HG02884 (cell line): ENCODE measurements at regions not wholly inside any gene's neighbourhood (a gene's known extent, or its start where the extent isn't known, plus 50 kb on each side); places are given as distances from the start of the nearest gene placed in this dataset.

Experiments used
- ATAC-seq: cut with Tn5 transposase; IDR thresholded peaks from one replicate; pipeline ENCODE4 v1.9.1; 2021; ENCODE audit warnings: mild to moderate bottlenecking, moderate library complexity; ENCODE audit not compliant: unreplicated experiment

DNA sequence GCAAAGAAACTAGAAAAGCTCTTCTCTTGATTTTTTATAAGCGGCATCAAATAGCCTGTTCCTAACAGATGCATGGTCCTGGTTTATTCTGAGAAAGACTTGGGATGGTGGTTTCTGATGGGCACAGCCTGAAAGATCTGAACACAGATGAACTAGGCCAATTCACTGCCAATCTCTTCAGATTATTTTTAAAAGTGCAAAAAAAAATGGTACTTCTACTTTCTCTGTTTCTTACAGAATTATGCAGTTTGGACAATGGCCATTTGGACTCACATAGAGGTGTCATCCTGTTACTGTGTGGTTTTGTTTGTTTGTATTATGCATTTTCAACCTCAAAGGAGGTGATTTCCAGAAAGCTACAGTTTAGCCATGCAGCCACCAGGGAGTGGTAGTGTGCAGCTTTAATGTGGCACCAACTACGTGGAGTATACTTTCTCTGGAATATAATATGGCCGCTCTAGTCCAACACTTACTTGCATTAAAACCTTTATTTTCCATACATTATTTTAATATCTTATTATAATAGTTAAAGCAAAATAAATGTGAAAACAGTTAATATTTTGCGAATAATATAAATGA lies 469.8 kb upstream of the KIRREL3 start:
- ATAC-seq = peak; percentile 68

DNA sequence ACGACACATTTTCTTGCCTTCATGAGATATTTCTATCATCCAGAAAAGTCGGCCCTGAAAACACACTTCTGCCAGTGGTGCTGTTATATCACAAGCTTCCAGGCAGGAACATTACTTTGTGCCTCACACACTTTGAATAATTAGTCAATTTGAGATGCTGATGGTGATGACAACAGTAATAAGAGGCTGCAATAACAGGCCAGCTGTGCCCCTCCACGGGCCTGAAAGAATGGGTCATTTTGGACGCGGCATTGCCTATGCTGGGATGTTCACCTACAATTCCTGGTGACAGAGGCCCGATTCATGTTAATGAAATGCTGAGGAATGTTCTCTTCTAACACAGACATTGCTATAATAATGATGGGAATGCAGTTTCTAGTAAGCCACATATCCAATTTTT lies 463.8 kb upstream of the KIRREL3 start:
- ATAC-seq = no peak

DNA sequence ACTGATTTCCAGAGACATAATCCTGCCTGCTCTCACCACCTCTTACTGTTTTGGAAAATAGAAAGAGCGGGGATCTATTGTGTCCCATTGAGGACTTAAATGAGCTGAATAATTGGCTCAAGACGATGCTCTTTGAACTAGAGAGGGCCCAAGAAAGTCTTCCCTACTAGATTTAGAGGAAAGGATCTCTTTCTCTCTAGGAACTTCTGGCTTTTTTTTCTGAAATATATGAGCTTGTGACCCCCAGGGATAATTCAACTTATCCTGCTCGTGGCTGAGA lies 461.4 kb upstream of the KIRREL3 start:
- no peak for ATAC-seq

DNA sequence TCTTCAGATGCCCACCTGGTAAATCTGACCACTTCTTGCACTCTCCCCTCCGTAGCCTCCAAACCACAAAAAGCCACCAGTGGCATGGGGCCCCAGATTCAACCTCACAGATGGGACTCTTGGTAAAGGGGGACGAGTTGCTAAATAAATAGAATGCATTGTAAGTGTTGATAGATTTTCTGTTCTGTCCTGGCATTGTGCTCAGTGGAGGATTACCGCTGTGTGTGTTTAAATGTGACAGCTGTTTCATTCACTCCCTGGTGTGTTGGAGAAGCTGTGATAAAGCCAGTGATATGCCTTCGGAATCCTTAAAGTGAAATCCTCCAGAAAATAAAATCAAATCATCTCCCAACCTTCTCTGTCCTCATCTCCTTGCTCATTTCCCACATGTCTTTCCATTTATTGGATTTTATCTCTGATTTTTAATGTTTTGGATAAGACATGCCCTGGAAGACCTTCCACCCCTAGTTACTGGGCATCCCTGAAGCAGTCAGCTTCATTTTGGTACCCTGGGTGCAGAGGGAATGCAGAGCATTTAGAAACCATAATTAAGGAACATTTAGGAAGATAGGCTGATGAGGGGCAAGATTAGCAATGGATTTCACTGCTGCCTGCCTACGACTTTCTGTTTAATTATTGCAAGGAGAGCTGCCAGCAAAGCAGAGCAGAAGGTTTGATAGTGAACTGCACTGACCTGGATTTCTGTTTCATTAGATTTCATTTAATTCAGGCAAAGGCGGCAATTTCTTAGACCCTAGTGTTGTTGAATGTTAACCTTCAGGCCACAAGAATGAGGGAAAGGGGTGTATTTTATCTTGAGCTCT lies 460.9 kb upstream of the KIRREL3 start:
- no peak for ATAC-seq

DNA sequence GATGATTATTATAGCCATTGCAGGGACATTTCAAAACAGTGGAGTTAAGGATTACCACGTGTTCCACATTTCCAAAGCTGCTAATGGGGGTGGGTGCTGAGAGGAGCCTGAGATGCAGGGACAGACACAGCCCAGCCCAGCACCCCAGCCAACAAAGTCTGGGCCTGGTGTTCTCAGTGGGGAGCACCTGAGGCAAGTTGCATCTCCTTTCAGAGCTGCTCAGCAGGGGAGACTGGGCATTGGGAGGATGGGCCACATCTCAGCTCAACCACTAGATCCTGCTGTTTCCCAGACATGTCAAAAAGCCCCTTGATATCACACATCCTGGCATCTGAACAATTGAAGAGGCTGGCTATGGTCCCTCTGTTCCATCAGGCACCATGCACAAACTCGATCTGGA lies 458.0 kb upstream of the KIRREL3 start:
- ATAC-seq = no peak

DNA sequence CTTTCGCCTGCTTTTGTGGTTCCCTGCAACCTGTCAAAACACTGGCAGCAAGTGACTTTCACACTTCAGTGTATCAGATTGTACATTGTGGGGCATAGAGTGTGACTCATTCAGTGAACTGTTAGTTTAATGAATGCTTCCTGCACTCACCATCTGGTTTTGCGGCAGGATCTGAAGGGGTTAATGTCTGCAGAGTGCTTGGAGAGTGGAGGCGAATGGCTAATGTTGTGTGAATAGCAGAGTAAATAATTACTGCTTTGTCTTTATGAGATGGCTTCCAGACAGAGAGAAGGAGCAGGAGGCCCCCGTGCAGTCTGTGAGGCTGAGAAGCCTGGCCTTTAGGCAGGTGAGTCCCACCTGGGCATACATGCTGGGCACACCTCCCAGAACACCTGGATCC lies 454.3 kb upstream of the KIRREL3 start:
- ATAC-seq = no peak

DNA sequence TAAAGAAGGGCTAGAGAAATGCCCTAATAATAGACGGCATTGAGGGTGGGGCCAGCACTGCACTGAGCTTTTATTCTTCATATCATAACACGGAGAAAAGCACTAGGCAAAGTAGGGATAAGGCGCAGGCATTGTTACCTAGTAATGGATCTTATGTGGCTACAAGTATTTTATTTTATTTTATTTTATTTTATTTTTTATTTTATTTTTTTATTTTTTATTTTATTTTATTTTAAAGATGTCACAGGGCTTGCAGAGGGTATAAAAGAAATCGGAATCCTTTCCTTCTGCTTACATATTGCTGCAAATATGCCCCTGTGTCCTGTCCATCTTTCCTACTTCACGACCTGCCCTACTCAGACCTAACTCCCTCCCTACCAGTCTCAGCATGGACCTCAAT lies 452.0 kb upstream of the KIRREL3 start:
- ATAC-seq = no peak

DNA sequence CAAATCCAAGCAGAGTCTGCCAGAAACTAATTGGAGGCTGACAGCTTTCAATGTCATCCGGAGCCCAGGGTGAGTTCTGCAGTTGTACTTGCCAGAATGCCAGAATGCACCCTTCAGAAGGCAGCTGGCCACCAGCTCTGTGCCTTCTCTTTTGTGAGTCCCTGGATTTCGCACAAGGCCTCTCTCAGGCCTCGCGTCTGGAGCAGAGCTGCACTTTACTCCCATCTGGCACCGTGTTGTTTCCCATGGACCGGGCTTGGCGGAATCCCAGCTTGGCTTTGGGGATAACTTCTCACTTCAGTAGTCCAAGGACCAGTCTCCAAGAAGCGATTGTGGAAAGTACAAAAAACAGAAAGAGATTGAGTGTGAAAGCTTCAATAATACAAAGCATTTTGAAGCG lies 451.3 kb upstream of the KIRREL3 start:
- ATAC-seq = no peak

DNA sequence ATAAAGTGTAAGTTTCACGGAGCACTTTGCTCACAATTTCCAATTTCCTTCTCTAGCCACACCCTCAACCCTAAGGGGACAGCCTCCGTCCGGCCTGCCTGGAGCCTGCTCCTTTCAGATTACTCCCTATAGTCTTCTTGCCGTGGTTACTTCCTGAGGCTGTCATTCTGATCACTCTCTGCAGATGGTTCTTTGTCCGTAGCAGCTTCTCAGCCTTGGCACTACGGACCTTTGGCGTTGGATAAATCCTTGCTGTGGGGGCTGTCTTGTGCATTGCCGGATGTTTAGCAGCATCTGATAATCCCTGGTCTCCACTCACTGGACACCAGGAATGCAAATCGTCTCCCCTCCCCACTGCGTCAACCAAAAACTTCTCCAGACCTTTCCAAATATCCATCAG lies 447.5 kb upstream of the KIRREL3 start:
- ATAC-seq = no peak

DNA sequence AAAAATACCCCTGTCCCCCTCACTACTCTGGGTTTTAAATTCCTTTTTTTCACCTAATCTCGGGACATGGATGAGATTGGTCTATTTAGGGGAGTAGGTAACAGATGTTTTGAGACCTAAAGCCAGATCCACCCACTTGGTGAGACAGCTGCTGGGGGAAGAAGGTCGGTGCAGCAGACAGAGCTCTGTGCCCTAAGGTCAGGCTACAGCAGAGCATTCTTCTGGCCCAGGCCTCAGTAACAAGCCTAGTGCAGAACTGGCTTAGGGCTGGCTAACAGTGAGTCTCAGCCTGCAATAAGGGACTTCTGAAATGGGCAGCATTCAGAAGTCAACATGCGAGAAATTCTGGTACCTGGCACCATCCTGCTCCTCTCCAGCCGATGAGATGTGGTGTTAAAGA lies 444.9 kb upstream of the KIRREL3 start:
- ATAC-seq = no peak

DNA sequence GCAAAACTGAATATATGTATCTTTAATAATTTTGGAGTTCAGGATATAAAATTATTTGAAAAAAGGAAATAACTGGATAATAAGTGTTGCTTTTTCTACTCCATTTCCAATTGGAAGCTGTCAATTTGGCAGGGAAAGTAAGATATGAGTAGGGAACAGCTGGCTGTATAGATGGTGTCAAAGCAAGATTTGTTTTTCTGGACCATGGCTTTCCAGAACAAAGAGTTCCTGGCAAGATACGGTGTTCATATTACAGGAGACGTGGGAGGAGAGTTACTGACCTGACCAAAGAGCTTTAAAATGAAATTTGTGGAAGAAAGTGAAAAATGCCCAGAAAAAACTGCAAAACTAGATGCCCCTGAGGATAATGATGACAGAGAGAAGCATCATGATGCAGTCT lies 442.7 kb upstream of the KIRREL3 start:
- ATAC-seq = no peak

DNA sequence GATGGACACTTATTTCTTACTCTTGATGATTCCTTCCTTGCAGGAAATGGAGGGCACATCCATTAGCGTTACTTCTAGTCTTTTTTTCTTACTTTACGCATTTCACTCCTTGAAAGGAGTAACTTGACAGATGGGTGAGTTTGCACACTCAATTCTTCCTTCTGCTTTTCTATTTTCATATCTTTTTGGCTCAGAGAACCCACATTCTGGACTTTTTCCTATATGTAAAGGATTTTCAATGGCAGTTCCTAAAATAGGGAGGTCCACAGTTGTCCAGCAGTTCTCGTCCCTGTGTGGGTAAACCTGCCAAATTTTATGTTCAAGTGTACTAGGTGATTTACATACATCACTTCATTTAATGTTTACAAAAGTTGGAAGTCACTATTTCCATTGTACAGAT lies 440.0 kb upstream of the KIRREL3 start:
- ATAC-seq = no peak

DNA sequence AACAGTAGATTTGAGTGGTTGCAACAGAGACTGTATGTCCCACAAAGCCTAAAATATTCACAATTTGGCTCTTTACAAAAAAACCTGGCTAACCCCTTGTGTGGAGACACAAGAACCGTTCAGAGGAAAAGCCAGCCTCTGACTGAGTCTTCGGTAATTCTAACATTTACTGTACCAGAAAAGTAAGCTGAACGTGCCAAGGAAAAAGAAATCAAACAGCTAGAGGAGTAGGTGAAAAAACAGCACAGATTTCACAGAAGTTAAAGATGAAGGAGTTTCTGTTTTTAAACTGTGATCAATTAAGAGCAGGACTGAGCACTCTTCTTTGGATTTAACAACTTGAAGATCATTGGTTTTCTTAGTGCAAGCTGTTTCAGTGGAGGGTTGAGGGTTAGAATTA lies 424.7 kb upstream of the KIRREL3 start:
- no peak for ATAC-seq

DNA sequence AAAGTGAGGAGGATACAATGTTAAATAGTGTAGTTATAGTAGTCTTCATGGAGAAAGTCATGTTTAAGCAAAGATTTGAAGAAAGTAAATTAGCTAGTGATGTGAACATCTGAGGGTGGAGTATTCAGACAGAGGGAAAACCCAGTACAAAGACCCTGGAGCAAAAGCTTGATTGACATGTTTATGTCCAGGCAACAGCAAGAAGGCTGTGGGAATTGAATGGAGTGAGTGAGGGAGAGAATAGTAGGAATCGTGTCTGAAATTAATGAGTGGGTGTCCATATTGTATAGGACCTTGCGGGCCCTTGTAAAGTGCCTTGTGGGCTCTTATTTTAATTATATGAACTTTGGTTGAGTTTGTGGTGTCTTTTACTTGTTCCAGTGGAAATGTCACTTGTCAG lies 424.1 kb upstream of the KIRREL3 start:
- no peak for ATAC-seq

DNA sequence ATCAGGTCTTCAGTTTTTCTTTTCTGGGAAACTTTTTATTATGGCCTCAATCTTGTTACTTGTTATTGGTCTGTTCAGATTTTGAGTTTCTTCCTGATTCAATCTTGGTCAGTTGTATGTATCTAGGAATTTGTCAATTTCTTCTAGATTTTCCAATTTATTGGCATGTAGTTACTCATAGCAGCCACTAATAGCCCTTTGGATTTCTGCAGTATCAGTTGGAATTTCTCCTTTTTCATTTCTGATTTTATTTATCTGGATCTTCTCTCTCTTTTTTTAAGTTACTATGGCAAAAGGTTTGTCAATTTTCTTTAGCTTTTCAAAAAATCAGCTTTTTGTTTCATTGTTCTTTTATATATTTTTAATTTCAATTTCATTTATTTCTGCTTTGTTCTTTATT lies 419.6 kb upstream of the KIRREL3 start:
- ATAC-seq = no peak

DNA sequence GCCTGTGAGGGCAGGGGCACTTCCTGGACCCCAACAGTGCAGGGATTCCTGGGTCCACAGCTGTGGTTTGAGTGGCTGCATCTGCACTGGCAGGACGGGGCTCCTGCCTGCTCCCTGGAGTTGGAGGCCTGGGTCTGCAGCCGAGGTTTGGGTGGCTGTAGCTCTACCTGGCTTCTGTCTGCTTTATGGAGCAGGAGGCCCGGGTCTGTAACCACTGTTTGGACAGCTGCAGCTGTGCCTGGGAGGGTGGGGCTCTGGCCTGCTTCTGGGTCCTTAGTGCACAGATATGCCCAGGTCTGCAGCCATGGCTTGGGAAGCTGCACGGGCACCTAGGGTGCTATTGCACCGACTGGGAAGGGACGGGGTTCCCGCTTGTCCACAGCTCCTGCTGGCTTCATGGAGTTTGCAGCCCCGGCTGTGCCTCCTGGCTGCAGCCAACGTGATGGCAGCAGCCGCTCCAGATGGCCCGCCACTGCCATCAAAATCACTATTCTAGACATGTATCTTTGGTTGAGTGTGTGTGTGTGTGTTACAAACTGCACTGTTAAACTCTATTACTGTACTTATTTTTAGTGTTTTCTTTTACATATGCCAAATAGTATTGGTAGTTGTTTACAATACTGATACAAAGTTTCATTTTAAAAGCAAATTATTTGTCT lies 412.3 kb upstream of the KIRREL3 start:
- no peak for ATAC-seq

DNA sequence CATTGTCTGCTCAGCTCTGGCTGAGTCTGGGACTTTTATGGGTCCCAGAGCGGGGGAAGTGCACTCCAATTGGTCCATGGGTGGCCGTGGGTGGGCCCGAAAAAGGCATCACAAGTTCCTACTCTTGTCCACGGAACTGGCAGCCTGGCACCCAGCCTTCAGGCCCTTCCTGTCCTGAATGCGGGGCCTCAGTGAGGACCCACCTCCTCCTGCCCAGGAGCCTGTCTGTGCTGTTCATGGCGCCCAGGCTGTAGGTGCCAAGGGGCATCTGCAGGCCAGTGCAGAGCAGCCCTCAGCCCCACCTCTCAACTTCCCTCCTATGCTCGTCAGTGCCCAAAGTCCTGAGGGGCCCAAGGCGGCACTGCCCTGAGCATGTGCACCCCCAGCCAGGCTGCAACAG lies 411.7 kb upstream of the KIRREL3 start:
- ATAC-seq = no peak

DNA sequence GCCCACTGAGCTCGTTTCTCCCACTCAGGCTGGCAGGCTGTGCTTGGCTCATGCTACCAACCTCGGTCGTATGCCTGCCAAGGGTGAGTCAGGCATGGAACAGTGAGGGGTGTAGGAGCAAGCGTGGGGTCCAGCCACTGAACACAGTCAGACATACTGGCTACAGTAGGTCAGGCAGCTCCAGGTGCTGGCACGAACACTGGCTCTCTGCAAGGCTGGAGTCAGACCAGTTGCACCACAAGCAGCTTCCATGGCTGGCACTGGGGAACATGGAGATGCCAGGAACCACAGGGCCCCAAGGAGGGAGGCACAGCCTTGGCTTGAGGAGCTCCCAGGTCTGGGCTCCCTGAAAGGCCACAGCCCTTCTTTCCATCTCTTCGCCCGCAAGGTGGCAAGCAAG lies 410.7 kb upstream of the KIRREL3 start:
- no peak for ATAC-seq

DNA sequence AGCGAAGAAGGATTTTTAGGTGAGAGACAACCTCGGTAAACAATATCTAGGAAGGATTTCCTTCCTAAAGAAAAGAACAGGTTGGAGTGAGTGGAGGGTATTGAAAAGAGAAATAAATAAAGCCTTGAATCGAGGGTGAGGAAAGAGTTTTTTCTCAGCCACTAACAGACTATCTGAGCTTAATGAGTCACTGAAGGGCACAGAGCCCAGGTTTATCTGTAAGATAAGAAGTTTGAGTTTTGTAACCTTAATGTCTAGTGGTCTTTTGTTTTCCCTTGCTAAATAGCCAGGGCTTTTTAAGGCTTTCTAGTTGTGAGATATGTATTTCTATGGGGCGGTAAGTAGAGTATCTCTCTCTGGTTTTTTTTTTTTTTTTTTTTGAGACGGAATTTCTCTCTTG lies 394.5 kb upstream of the KIRREL3 start:
- no peak for ATAC-seq

DNA sequence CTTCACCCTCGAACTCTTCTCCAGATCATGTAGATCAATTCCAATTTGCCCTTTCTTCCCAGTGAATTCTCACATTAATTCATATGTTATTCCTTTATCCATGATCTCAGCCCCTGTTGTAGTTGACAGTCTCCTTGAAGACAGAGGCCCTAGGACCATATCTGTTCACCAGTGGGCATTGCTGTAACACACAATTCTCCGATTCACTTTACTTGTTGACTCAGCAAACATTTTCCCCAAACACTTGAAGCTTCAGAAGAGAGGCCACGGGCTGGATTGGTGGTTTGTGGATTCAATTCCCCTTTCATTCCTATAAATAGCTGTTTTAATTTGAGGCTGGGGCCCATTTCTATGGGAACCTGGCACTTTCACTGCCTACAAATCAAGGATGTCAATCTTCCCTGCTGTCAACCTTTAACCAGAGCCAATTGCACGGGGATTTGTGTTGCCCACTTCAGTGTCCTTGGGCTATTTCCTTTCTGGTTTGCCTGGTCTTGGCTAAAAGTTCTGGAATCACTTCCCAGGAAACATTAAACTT lies 393.0 kb upstream of the KIRREL3 start:
- ATAC-seq = no peak

DNA sequence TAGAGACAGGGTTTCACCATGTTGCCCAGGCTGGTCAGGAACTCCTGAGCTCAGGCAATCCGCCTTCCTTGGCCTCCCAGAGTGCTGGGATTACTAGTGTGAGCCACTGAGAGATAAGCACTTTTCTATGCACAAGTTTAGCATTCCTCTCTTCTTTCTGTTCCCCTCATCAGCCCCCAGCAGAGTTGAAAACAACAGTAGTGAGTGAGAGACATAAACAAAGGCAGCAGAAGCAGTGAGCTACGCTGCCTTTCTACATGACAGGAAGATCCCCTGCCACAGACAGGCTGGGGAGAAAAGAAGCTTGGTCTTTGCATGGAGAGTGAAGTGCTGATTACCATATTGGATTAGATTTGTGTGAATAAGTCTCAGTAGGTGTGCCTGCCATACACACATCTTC lies 392.0 kb upstream of the KIRREL3 start:
- no peak for ATAC-seq

DNA sequence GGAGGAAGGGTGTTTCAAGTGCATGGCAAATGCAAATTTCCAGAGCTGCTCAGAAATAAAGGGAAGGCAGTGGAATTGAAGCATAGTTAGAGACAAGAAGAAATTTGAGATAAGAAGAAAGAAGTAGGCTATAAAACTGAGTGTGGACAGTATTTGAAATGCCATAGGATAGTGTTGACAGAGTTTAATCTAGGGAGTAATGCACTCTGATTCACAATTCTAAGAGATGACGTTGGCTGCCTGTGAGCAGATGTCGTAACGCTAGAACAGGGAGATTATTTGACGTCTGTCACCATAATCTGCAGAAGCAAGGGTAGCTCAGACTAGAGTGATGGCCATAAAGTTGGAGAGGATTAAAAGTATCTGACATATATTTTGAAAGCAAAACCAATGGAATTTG lies 389.9 kb upstream of the KIRREL3 start:
- ATAC-seq = no peak
